Activated CD4-positive, alpha-beta T cell treated with anti-CD3 and anti-CD28 coated beads, Interleukin-2, amount 50 U/mL, for 16 hours (primary cell): ENCODE measurements at regions not wholly inside any gene's neighbourhood (a gene's known extent, or its start where the extent isn't known, plus 50 kb on each side); places are given as distances from the start of the nearest gene placed in this dataset.

ENCODE experiments used
- DNase-seq: peaks from one replicate; pipeline ENCODE4 v3.0.0-alpha.2; 2020

- no peak for DNase-seq
These were observed 267.1 kb upstream of the FZD8 start for GRCh38 chr10:35909121-35909720.

DNA sequence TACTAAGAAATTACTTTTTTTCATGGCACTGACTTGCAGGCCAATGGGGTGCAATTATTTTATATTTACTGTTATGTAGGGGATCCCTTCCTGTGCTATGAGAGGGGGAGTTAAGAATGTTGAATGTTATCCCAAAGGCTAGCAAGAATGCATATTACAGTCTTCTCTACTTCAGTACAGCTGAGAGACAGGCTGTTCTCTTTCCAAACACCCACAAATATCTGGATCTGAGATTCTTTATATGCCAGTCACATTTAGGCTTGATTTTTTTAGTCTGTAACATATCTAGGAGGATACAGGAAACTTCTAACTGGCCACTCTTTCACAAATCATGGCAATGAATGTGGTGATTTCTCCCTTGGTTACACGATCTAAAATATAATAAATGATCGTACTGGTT, 266.4 kb upstream of the FZD8 start:
- DNase-seq: no peak

GRCh38 chr10:35907548-35907947, 265.5 kb upstream of the FZD8 start:
- no peak for DNase-seq

- DNase-seq: no peak
These were observed 264.1 kb upstream of the FZD8 start for GRCh38 chr10:35906155-35906554.

- DNase-seq: no peak
These were observed 260.9 kb upstream of the FZD8 start for GRCh38 chr10:35903021-35903420.

DNA sequence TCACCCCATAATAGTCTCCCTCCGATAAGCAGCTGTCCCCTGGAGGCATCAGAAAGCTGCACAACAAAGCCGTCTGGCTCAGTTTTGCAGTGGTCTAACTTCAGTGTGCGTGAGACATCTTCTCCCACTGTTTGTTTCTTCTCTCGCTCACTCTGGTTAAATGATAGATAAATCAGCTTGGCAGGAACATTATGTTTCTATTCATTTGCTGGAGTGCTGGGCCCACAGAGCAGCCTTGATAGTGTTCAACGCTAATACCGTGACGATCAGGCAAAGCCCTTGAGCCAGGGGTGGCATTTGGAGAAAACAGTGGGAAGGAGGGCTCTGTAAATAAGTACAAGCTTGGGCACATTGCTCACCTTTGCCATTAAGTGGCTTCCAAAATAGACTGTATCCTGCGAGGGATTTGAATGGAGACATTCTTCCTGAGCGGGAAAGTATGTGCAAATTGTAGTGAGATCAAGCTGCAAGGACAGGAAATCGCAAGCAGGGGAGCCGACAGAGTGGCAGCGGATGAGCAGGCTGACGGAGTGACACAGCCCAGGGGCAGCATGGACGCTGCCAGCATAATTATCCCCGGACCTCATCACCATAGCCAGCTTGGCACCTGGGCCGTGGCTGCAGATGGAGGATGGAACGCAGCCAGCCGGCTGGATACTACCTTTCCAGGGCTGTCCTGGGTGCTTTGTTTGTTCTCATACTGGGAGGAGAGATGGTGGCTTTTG, 256.8 kb upstream of the FZD8 start:
- no peak for DNase-seq

DNA sequence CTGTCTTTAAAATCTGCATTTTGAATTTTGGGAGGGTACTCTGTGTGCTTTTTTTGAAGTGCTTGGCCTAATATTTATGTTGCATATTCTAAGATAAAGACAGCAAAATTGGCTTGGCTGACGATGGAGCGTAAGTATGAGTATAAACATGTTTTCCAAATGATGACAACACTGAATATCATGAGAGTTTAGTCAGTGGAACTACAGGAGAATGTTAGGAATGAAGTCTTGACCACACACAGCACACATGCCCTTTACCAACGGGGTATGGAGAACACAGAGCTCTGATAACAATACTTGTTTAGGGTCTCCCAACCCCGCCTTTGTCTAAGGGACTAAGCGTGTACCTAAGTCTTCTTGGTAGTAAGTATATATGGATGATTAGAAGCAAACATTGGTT, 253.9 kb upstream of the FZD8 start:
- DNase-seq: no peak

DNA sequence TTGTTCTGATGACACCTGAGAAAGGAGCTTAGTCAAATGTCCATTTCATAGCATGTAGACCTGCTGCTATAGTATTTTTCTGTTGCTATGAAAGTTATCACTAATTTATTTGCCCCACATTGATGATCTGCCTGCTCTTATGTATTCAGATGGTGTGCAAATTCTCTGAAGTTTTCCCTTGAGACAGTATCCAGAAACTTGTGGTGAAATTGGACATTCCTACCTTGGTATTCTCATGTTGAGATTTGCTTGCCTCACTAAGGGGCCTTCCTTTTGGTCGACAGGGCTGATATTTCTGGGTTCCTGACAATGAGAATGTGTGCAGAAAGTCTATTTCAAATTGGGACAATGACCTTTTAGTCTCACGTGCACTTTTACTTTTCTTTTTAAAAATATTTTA, 253.2 kb upstream of the FZD8 start:
- DNase-seq: no peak

- DNase-seq: no peak
These were observed 250.4 kb upstream of the FZD8 start for GRCh38 chr10:35892526-35892925.

- DNase-seq: no peak
These were observed 248.8 kb upstream of the FZD8 start for GRCh38 chr10:35890676-35891495.

DNA sequence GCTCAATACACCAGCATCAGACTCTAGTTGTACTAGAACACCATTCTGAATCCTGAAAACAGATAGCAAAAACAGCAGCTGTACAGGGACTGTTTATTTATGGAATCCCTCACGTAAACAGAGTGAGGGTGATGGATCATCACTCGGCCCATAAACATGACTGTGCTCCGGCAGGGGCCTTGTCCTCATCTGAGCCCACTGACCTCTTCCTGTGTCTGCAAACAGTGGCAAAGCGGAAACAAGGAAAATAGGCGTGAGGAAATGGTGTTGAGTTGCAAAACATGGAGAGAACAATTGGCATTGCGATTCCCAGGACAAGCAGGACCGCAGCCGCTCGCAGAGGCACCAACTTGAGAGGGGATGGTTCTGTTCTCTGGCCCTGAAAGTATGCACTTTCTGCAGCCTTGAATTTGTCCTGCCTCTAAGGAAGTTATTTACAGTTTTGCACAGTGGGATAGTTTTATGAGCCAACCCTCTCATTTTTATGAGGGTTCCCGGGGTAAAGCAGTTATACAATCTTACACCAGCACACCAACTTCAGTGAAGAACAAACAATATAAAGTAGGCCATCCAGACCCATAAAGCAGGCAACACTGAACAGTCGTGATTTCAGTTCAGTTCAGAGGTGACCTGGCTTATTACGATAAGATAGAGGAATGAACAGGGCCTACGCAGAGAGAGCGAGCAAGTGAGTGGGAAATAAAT, 248.0 kb upstream of the FZD8 start:
- DNase-seq: no peak

- no peak for DNase-seq
These were observed 247.1 kb upstream of the FZD8 start for GRCh38 chr10:35889226-35889625.

DNA sequence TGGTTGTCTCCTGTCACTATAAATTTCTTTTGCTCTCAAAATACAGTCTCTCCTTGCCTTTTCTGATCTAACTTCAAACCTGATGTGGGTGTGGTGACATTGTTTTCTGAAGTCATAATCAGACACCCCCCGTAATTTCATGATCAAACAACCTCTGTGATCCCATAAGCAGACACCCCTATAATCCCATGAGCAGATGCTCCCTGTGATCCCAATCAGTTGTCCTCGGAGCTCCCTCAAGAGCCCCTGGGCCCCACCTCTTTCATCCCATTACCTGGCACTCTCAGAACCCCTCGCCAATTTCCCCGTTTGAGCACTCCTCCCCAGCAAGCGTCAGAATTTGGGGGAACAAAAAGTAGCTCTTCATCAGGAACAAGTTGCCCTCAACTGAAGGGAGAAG, 246.3 kb upstream of the FZD8 start:
- no peak for DNase-seq

DNA sequence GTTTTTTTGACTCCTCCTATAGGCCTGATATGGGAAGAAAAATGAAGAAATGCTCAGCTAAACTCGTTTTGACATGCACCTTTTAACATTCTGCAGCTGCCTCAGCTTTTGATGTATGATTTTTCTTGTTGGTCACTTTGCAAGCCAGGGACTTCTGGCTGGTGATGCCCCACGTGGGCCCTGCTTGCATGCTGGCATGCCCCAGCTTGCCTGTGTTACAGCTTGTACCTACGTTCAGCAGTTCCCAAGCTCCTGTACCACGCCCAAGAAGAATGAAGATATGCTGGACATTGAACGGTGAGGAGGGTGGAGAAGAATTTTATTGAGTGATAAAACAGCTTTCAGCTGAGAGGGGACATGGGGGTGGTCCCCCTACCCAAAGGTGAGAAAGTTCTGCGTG, 245.6 kb upstream of the FZD8 start:
- DNase-seq: no peak

- DNase-seq: no peak
These were observed 243.0 kb upstream of the FZD8 start for GRCh38 chr10:35885076-35885475.

DNA sequence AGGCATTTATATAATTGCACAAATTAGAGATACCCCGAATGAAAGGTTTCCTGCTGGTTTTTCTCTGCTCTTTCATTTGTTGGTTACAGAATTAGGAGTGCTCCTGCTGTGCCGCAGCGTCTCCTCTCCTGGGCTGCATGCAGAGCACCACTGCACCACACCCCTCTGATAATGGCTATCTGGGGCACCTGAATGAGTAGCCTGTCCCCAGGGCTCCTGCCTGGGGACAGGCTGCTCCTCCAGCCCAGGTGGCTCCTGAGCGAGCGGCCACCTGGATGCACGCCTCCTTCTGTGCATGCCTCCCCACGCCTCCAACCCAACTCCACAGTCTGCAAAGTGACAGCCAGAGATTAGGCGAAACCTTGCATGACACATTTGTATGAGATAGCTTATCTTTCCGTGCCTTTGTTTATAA, 242.6 kb upstream of the FZD8 start:
- DNase-seq: no peak

DNA sequence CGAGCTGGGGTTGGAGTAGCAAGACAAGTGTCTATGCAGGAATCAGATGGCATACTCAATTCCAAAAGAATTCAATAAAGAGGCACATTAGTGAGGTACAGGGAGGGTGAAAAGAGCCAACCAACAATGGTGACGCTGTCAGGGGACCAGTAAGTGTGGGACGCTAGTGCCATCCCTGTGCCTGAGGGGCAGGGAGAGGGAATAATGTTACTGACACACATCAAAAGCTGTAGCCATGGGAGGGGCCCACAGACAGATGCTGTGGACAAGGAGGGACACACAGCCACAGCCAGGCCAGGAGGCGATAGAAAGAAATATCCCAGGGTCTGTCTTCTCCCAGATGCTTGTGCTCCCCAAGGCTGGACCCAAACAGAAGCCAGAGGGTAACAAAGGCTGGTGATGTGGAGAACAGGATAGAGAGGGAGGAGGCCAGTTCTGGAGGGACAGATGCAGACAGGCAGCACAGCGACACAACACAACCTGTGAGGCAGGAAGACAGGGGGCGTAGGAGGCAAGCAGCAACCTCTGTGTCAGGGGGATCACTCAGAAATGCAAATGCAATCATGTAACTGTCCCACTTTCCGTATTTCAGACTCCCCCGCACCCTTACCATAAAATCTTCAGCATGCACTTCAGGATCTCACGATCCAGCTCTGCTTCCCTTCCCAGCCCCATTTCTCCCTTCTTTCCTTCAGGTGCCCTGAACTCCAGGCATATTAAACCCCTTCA, 240.5 kb upstream of the FZD8 start:
- no peak for DNase-seq

DNA sequence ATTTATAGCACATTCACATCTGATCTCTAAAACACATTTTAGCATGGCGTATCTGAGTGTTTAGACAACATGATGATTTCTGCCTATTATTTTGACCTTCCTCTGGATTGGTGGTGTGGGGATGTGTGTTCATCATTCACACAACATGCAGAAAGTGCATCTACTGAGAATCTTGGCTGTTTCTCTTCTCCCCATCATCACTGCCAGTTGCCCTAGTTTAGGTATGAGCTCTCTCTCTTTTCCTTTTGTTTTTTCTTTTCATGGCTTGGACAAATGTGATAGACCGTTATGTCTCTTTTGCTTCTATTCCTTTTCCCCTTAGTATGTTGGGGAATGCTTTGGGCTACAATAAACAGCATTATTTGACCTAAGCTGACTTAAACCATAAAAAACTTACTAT, 239.2 kb upstream of the FZD8 start:
- no peak for DNase-seq

- no peak for DNase-seq
These were observed 234.2 kb upstream of the FZD8 start for GRCh38 chr10:35876248-35876647.

GRCh38 chr10:35875016-35875676, 233.1 kb upstream of the FZD8 start:
- DNase-seq: no peak

DNA sequence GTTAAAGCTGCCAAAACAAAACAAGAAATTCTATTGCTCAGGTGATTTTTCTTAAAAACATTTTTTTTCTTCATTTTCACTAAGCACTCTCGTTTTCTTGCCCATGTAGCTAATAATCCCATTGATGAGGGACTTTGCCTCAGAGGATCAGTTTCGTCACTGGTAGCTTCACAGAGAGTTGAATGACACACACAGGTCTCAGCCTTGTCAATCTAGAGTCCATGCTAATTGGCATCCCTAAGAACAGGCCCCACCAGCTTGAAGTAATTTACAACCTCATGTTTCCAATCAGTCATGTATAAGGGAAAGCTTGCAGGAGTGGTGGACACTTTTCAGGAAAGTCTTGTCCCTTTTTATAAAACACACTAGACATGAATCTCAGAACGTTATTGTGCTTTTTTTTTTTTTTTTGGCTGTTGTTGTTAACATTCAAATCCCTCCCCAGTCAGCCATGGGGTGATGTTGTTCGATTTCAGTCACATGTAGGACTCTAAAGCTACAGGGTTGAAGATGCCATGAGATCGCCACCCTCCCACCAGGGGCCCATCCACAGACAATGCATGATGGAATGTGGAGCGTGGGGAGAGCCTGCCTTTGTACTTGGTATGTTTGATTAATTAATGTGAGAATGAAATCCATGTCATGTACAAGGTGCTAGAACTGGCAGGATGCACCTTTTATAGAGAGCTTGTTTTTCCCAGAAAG, 232.4 kb upstream of the FZD8 start:
- DNase-seq: no peak

DNA sequence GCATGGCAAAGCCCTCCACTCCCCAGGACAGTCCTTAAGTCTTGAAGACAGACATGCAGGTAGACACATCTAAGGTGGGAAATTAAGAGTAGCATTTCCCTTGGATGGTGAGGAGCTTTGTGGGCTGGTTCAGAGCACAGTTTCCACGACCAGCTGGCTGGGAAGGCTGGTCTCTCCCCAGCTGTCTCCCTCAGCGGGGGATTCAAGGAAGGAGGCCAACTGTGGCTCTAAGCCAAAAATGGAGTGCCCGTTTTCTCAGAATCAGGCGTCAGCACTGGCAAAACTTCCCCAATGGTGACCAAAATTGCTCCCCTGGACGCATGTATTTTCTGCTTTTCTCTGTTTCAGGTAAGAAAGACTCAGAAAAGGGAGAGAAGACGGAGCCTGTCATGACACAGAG, 230.6 kb upstream of the FZD8 start:
- no peak for DNase-seq
